Muscle layer of duodenum (tissue), 2 donors: ENCODE measurements at regions not wholly inside any gene's neighbourhood (a gene's known extent, or its start where the extent isn't known, plus 50 kb on each side); places are given as distances from the start of the nearest gene placed in this dataset.

Experiments
- H3K27ac ChIP-seq: one replicate; pipeline ENCODE4 v1.7.0; 2013; ENCODE audit warnings: mild to moderate bottlenecking, low read length
- H3K27me3 ChIP-seq: one replicate; pipeline ENCODE4 v1.7.0; 2013; ENCODE audit warnings: low read depth, mild to moderate bottlenecking, control low read depth, low read length
- H3K36me3 ChIP-seq, 2 donors: one replicate each; pipeline ENCODE4 v1.7.0; 2013; ENCODE audit warnings: low read length in 2 of 2, control low read depth in 1 of 2, mild to moderate bottlenecking in 1 of 2; ENCODE audit not compliant: insufficient read depth in 2 of 2, control insufficient read depth in 1 of 2
- H3K4me1 ChIP-seq, 2 donors: one replicate each; pipeline ENCODE4 v1.7.0; 2013; ENCODE audit warnings: low read length in 2 of 2, mild to moderate bottlenecking in 2 of 2, control low read depth in 1 of 2, moderate library complexity in 1 of 2; ENCODE audit not compliant: insufficient read depth in 2 of 2, control insufficient read depth in 1 of 2
- H3K4me3 ChIP-seq, 2 donors: one replicate each; pipeline ENCODE4 v1.7.0; 2013; ENCODE audit warnings: low read length in 2 of 2, low read depth in 1 of 2, mild to moderate bottlenecking in 1 of 2
- H3K9me3 ChIP-seq, 2 donors: one replicate each; pipeline ENCODE4 v1.7.0; 2013; ENCODE audit warnings: low read length in 2 of 2, control low read depth in 1 of 2, mild to moderate bottlenecking in 1 of 2; ENCODE audit not compliant: control insufficient read depth in 1 of 2
- donor health status: healthy.

DNA sequence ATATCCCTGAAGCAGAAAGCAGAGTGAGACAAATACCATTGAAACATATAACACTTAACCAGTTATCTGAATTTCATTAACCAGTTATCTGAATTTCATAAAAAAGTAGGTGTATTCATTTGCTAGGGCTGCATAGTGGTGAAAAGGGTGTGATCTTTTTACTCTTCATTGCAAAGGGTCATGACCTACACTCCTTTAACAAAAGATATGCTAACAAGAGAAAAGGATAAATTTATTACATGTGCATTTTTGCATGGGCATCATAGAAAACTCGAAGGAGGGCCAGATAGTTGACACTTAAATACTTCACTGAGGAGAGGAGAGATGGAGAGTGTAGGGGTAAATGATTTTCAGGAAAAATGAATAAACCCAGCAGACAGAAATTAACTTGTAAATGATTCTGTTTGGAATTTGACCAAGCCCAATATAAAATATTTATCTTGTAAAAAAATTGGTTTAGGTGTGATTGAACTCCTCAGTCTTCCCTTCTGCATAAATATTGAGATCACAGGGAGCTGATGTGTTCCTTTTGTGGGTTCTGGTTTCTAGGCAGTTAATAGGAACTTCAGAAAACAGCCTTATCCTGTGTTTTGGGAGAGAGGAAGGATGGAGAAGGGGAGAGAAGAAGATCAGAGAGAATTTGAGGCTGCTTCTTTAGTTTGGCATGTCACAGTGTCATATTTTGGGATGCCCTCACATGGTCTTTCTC, 372.5 kb upstream of the SYT4 start:
- H3K27ac ChIP-seq, result no peak overlapping the region
- no peak overlapping the region for H3K4me3 ChIP-seq
- H3K4me1 ChIP-seq, result no peaks in the 10 kb centered on the region
- no peaks in the 10 kb centered on the region for H3K36me3 ChIP-seq
- H3K27me3 ChIP-seq, result no peaks in the 10 kb centered on the region
- peaks cover 0 to 1% of the 10 kb centered on the region in 2 donors for H3K9me3 ChIP-seq

DNA sequence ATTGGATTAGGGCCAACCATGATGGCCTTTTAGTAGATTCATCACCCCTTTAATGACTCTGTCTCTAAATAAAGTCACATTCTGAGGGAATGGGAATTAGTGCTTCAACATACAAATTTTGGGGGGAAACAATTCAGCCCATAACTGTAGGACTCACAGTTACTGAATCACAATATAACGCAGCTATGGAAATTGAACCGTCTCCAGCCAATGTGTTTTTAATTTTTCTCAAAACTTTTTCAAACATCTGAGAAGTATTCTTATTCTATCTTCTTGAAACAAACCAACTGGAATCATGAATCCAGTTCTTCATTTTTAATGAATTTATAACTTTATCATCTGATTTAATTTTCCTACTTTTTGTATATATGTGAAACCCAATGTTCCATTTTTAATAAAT, 373.1 kb upstream of the SYT4 start:
- no peaks in the 10 kb centered on the region for H3K4me1 ChIP-seq
- no peaks in the 10 kb centered on the region for H3K36me3 ChIP-seq
- H3K27me3 ChIP-seq, result no peaks in the 10 kb centered on the region
- H3K27ac ChIP-seq, result no peak overlapping the region
- peaks cover 0 to 3% of the 10 kb centered on the region in 2 donors for H3K9me3 ChIP-seq
- no peak overlapping the region for H3K4me3 ChIP-seq

DNA sequence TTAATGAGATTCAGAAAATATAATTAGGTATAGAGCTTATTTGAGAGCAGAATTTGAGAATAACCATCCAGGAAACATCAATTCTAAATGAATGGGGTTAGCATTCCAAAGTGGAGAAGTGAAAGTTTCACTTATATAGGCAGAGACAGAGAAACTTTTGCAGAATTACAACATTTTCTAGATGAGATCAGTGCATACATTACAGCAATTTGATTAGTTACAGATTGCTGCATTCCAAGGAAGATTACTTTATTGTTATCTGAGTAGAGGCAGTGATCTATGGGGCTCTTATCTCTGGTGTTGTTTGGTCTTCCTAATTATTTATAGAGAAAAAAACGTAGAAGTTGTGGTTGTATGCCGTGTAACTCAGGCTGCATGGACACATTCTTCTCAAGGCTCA, 373.8 kb upstream of the SYT4 start:
- H3K27ac ChIP-seq, result no peak overlapping the region
- H3K27me3 ChIP-seq, result no peaks in the 10 kb centered on the region
- H3K4me3 ChIP-seq, result no peak overlapping the region
- H3K36me3 ChIP-seq, result no peaks in the 10 kb centered on the region
- H3K9me3 ChIP-seq, result peaks cover 0 to 3% of the 10 kb centered on the region in 2 donors
- H3K4me1 ChIP-seq, result no peaks in the 10 kb centered on the region

DNA sequence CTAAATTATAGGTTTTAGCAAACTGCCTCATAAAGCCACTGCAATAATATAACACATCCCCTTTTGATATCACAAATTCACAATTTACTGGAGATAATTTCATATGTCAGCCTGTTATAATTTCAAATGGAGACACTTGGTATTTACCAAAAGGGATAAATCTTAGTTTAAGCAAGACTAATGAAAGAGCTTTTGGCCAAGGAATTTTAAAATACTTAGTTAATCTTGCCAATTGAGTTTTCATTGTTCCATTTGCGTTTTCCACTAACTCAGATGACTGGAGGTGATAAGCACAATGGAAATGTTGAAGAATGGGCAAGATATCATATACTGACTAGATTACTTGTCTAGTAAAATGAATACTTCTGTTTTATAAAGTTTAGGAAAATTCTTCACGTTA, 379.3 kb upstream of the SYT4 start:
- no peak overlapping the region for H3K27ac ChIP-seq
- H3K27me3 ChIP-seq, result no peaks in the 10 kb centered on the region
- H3K4me3 ChIP-seq, result no peak overlapping the region
- H3K9me3 ChIP-seq, result peaks cover 0 to 3% of the 10 kb centered on the region in 2 donors
- no peaks in the 10 kb centered on the region for H3K4me1 ChIP-seq
- H3K36me3 ChIP-seq, result no peaks in the 10 kb centered on the region

DNA sequence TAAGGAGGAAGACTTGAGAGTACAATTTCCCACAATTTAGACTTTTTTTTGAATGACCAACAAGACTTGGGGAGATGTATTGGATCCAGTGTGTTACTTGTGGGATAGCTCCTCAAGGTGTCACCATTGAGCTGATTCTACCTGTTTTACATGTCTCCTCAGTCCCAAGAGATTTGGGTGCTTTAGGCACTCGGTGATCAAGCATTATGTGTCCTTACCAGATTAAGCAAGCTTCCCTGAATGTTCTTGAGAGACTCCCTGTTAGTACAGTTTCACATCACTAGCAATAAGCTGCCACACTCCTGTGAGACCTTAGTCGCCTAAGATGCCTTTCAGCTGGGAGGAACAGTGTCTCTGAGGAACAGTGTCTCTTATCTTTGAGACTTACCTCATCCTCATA, 384.3 kb upstream of the SYT4 start:
- no peaks in the 10 kb centered on the region for H3K27me3 ChIP-seq
- H3K4me1 ChIP-seq, result no peaks in the 10 kb centered on the region
- H3K4me3 ChIP-seq, result no peak overlapping the region
- H3K27ac ChIP-seq, result no peak overlapping the region
- no peaks in the 10 kb centered on the region for H3K36me3 ChIP-seq
- H3K9me3 ChIP-seq, result no peaks in the 10 kb centered on the region

DNA sequence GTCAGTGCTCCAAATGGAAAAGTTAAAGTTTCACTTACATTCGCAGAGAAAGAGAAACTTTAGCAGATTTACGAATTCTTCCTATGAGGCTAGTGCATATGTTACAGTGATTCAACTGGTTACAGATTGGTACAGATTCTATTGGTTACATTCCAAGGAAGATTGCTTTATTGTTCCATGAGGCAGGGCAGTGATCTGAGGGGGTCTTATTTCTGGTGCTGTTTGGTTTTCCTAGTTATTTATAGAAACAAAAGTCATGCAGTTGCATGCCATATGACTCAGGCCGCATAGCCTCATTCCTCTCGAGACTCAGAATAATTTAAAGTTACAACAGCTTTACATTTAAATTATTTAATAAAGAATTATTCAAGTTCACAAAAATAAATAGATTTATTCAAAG, 385.4 kb upstream of the SYT4 start:
- H3K27me3 ChIP-seq, result no peaks in the 10 kb centered on the region
- no peaks in the 10 kb centered on the region for H3K36me3 ChIP-seq
- no peaks in the 10 kb centered on the region for H3K9me3 ChIP-seq
- H3K27ac ChIP-seq, result no peak overlapping the region
- no peak overlapping the region for H3K4me3 ChIP-seq
- no peaks in the 10 kb centered on the region for H3K4me1 ChIP-seq

DNA sequence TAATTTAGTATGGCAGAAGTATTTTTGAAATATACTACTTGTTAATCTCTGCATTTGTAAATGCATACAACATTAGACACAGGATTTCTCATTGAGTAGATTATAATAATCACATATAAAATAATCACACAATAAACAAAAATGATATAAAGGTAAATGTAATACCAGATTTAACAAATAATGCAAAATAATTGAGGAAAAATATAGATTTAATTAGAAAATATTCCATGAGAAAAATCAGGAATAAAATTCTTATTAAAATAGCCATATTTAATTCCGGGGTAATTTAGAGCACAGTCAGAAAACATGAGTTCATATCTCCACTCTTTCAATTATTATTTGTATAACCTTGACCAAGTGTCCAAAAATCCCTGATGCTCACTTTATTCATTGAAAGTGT, 385.9 kb upstream of the SYT4 start:
- Histone ChIP-seq H3K4me3 (no peak overlapping the region), H3K27me3 (no peaks in the 10 kb centered on the region)

DNA sequence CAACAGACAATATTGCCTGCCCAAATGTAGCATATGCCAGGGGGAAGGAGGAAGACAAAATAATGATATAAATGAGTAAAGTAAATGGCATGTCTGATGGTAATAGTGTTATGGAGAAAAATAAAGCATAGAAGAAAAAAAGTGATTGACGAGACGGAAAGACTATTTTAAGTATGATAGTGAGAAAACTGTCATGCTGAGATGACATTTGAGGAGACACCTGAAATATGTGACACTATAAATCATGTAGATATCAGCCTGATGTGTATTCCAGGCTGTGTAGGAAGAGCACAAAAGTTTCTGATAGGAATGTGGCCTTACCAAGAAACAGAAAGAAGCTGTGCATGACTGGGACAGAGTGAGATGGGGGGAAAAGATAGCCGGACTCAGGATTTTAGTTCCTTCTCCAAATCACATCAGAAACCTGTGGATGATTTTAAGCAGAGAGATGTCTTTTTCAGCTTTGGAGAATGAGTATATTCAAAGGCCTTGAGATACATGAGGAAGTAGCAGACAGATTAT, 387.3 kb upstream of the SYT4 start:
- no peaks in the 10 kb centered on the region for H3K4me1 ChIP-seq
- H3K9me3 ChIP-seq, result no peaks in the 10 kb centered on the region
- no peaks in the 10 kb centered on the region for H3K27me3 ChIP-seq
- H3K36me3 ChIP-seq, result no peaks in the 10 kb centered on the region
- H3K27ac ChIP-seq, result no peak overlapping the region
- H3K4me3 ChIP-seq, result no peak overlapping the region

More for the DNA sequence above, 385.9 kb upstream of the SYT4 start:
- H3K27ac ChIP-seq, result no peak overlapping the region
- no peaks in the 10 kb centered on the region for H3K4me1 ChIP-seq
- no peaks in the 10 kb centered on the region for H3K36me3 ChIP-seq
- H3K9me3 ChIP-seq, result no peaks in the 10 kb centered on the region

DNA sequence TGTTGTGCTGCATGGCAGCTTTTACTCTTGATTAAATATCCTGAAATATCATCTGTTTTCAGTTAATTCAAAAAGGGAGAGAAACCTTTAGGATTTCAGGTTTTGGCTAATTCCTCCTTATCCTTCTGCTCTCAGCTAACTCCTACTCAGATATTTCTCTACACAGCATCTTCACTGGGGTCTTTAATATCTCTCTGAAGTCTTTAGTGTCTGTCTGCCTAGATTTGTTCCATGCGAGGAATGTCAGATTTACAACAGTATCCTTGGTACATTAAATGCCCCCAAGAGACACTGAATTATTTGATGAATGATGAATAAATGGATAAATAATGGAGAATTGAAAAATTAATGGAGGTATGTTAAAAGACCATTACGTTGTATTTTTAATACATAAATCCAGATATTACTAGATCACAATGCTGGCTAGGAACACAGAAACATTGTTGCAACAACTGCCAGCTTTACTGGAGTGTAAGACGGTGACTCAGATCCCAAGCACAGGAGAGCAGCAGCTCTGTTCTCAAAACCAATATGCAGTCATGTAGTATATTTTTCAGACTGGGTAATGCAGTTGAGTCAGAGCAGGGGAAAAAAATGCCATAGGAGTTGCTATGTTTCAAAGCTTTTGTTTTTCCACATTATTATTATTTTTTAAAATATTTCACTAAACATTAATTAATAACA, 388.0 kb upstream of the SYT4 start:
- H3K4me1 ChIP-seq, result no peaks in the 10 kb centered on the region
- H3K9me3 ChIP-seq, result no peaks in the 10 kb centered on the region
- no peak overlapping the region for H3K4me3 ChIP-seq
- H3K27me3 ChIP-seq, result no peaks in the 10 kb centered on the region
- no peaks in the 10 kb centered on the region for H3K36me3 ChIP-seq
- no peak overlapping the region for H3K27ac ChIP-seq

DNA sequence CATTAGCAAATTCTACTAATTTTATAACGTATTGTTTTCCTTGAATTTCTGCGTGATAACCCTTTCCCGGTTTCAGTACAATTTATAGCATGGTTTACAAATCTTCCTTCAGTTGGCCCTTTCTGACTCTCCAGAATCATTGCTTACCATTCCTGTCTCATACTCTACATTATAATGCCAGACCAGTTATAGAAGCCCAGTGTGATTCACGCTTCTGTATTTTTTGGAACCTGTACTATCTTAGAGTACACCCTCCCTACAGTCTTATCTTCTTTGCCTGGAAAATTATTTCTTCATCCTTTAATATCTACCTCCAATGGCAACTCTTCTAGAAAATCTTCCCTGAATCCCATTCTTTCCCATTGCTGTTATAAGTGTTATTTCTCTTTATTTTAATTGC, 391.6 kb upstream of the SYT4 start:
- Histone ChIP-seq H3K27ac (no peak overlapping the region), H3K4me1 (no peaks in the 10 kb centered on the region), H3K36me3 (no peaks in the 10 kb centered on the region), H3K4me3 (no peak overlapping the region), H3K27me3 (no peaks in the 10 kb centered on the region), H3K9me3 (no peaks in the 10 kb centered on the region)

DNA sequence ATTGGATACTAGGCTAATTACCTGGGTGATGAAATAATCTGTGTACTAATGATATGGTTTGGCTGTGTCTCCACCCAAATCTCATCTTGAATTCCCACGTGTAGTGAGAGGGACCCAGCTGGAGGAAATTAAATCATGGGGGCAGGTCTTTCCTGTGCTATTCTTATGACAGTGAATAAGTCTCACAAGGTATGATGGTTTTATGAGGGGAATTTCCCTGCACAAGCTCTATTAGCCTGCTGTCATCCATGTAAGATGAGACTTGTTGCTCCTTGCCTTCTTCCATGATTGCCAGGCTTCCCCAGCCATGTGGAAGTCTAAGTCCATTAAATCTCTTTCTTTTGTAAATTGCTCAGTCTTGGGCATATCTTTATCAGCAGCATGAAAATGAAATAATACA, 394.1 kb upstream of the SYT4 start:
- H3K36me3 ChIP-seq, result no peaks in the 10 kb centered on the region
- H3K4me3 ChIP-seq, result no peak overlapping the region
- no peaks in the 10 kb centered on the region for H3K4me1 ChIP-seq
- H3K27ac ChIP-seq, result no peak overlapping the region
- H3K9me3 ChIP-seq, result no peaks in the 10 kb centered on the region
- H3K27me3 ChIP-seq, result no peaks in the 10 kb centered on the region
